K562 (cell line): ENCODE measurements at regions not wholly inside any gene's neighbourhood (a gene's known extent, or its start where the extent isn't known, plus 50 kb on each side); places are given as distances from the start of the nearest gene placed in this dataset.

Experiments used
- ATAC-seq: fragments of 200-7000 bp; cut with Tn5 transposase; 3 replicates; pipeline ENCODE4 v1.9.1; 2020; ENCODE audit warnings: moderate library complexity
- BruUV-seq: library from RNA; stranded (reverse); fragments of 400-500 nt; replicated peaks from 2 replicates; lab custom pipeline; 2021; lab: Mats Ljungman, UMichigan
- CTCF ChIA-PET: fragments of 300-600 bp; formaldehyde crosslinking; extraction: SDS; loops from one replicate; lab custom pipeline; 2021; ENCODE audit warnings: low intra/inter-chr PET ratio; lab: Yijun Ruan, JAX
- POLR2A ChIA-PET: fragments of 300-600, 350-650 bp; sonication (Branson Sonifier 250); formaldehyde crosslinking; extraction: SDS; loops from one replicate; lab custom pipeline; 2021; ENCODE audit warnings: antibody characterized with exemption, inconsistent platforms; lab: Yijun Ruan, JAX
- DNase-seq, 4 experiments: peaks; one replicate each; pipeline versions ENCODE4 v3.0.0 to v3.0.0-alpha.2; 2011 to 2018; ENCODE audit warnings: low spot score in 3 of 4, mixed read lengths in 3 of 4; ENCODE audit errors: extremely low read depth in 1 of 4
- FAIRE-seq: peaks from 2 replicates; lab custom pipeline; 2011; peaks lifted over from hg19 to GRCh38; lab: Jason Lieb, UNC
- H2AFZ ChIP-seq: 2 replicates; pipeline ENCODE4 v1.6.0; 2011; ENCODE audit warnings: low read depth, low read length, control low read depth, inconsistent platforms
- H3K27ac ChIP-seq: fragments of 200-600 bp; 3 replicates; pipeline ENCODE4 v1.8.0; 2011; ENCODE audit warnings: low read depth, mild to moderate bottlenecking, control low read depth, inconsistent platforms, low read length, moderate library complexity, mixed read lengths; ENCODE audit errors: extremely low read depth
- H3K27me3 ChIP-seq, 2 experiments: fragments of 300-600 bp in 1 of 2; 2 replicates in 1 of 2; 3 replicates in 1 of 2; pipeline versions ENCODE4 v1.6.0 to v1.8.0; 2011; ENCODE audit warnings: inconsistent platforms in 2 of 2, low read length in 2 of 2, mild to moderate bottlenecking in 1 of 2, mixed read lengths in 1 of 2, moderate library complexity in 1 of 2; ENCODE audit not compliant: control insufficient read depth in 2 of 2, insufficient read depth in 2 of 2
- H3K36me3 ChIP-seq: fragments of 300-600 bp; 3 replicates; pipeline ENCODE4 v1.8.0; 2011; ENCODE audit warnings: mild to moderate bottlenecking, low read length, inconsistent platforms; ENCODE audit not compliant: control insufficient read depth, insufficient read depth
- H3K4me1 ChIP-seq, 2 experiments: fragments of 200-600 bp in 1 of 2; replicated peaks in 1 of 2; 2 replicates in 1 of 2; 3 replicates in 1 of 2; pipeline versions ENCODE4 v1.5.1 to v1.8.0; 2011; ENCODE audit warnings: inconsistent platforms in 2 of 2, low read length in 2 of 2, mild to moderate bottlenecking in 1 of 2, mixed read lengths in 1 of 2, moderate library complexity in 1 of 2; ENCODE audit not compliant: control insufficient read depth in 2 of 2, insufficient read depth in 2 of 2
- H3K4me2 ChIP-seq: 2 replicates; pipeline ENCODE4 v1.6.1; 2011; ENCODE audit warnings: low read length, control low read depth, inconsistent platforms, mixed read lengths; ENCODE audit not compliant: insufficient read depth
- H3K4me3 ChIP-seq: fragments of 200-600 bp; sonication (generic), shearing (Covaris generic); 2 replicates; pipeline ENCODE4 v1.5.1; 2016; ENCODE audit warnings: control low read depth, inconsistent platforms
- H3K79me2 ChIP-seq: fragments of 200-600 bp; 3 replicates; pipeline ENCODE4 v1.8.0; 2011; ENCODE audit warnings: low read length, inconsistent platforms; ENCODE audit not compliant: control insufficient read depth, insufficient read depth
- H3K9ac ChIP-seq, 2 experiments: 2 replicates each; pipeline versions ENCODE4 v1.6.0 to v1.6.1; 2011; ENCODE audit warnings: low read depth in 2 of 2, low read length in 2 of 2, control low read depth in 1 of 2, inconsistent platforms in 1 of 2, mild to moderate bottlenecking in 1 of 2, mixed read lengths in 1 of 2; ENCODE audit not compliant: insufficient read depth in 1 of 2
- H3K9me1 ChIP-seq: one replicate; pipeline ENCODE4 v1.6.0; 2011; ENCODE audit warnings: inconsistent platforms, mild to moderate bottlenecking, low read length, moderate library complexity; ENCODE audit not compliant: control insufficient read depth, insufficient read depth
- H3K9me3 ChIP-seq: replicated peaks from 2 replicates; pipeline ENCODE4 v1.5.1; 2011; ENCODE audit warnings: low read depth, low read length, inconsistent platforms; ENCODE audit not compliant: control insufficient read depth, insufficient read depth
- H4K20me1 ChIP-seq: replicated peaks from 2 replicates; pipeline ENCODE4 v1.6.1; 2011; ENCODE audit warnings: low read length, inconsistent platforms, mixed read lengths; ENCODE audit not compliant: control insufficient read depth, insufficient read depth
- EHMT2 ChIP-seq: fragments of 450-650 bp; IDR thresholded peaks from 2 replicates; pipeline ENCODE4 v1.6.1; 2018; ENCODE audit warnings: antibody characterized with exemption
- EP400 ChIP-seq: fragments of 450-650 bp; IDR thresholded peaks from 2 replicates; pipeline ENCODE4 v1.6.1; 2017; ENCODE audit warnings: antibody characterized with exemption, mild to moderate bottlenecking, moderate library complexity
- ERF ChIP-seq: fragments of 450-650 bp; formaldehyde crosslinking; IDR thresholded peaks from 2 replicates; pipeline ENCODE4 v1.4.0; 2020; ENCODE audit warnings: mild to moderate bottlenecking, mixed read lengths
- GATAD2A ChIP-seq: fragments of 450-650 bp; IDR thresholded peaks from 2 replicates; pipeline ENCODE4 v1.6.1; 2017
- HOMEZ ChIP-seq: fragments of 250-450 bp; sonication (Bioruptor Pico); IDR thresholded peaks from 2 replicates; pipeline ENCODE4 v1.4.0; 2020; ENCODE audit warnings: mild to moderate bottlenecking, moderate library complexity
- NCOR1 ChIP-seq: fragments of 450-650 bp; IDR thresholded peaks from 2 replicates; pipeline ENCODE4 v1.6.1; 2016; ENCODE audit warnings: mild to moderate bottlenecking, moderate library complexity
- SMARCA5 ChIP-seq: fragments of 450-650 bp; IDR thresholded peaks from 2 replicates; pipeline ENCODE4 v1.6.1; 2016
- SMC3 ChIP-seq: conservative IDR thresholded peaks from 2 replicates; pipeline ENCODE4 v1.6.1; 2011; ENCODE audit warnings: low read depth, low read length, improper control_type of control experiment; ENCODE audit not compliant: insufficient read depth
- SOX6 ChIP-seq: fragments of 450-650 bp; IDR thresholded peaks from 2 replicates; pipeline ENCODE4 v1.6.1; 2014; ENCODE audit warnings: mild to moderate bottlenecking
- ZNF354B ChIP-seq: fragments of 250-450 bp; sonication (Bioruptor Pico); IDR thresholded peaks from 2 replicates; pipeline ENCODE4 v1.4.0; 2020
- ZNF764 ChIP-seq: fragments of 250-450 bp; sonication (Bioruptor Pico); IDR thresholded peaks from 2 replicates; pipeline ENCODE4 v1.4.0; 2020; ENCODE audit warnings: low read depth, mild to moderate bottlenecking, moderate library complexity
- ZNF785 ChIP-seq: fragments of 250-450 bp; sonication (Bioruptor Pico); IDR thresholded peaks from 2 replicates; pipeline ENCODE4 v1.4.0; 2020; ENCODE audit warnings: mild to moderate bottlenecking
- WGBS: fragments of 100-300 bp; shearing (Covaris generic); methylation state at CpG from one replicate; pipeline ENCODE4 v1.1.6; 2016; ENCODE audit warnings: low coverage, mixed read lengths; ENCODE audit not compliant: insufficient coverage; ENCODE audit errors: missing lambda C conversion rate; 5-methylcytosine and 5-hydroxymethylcytosine counted together
- in situ Hi-C: fragments of 300-500 bp; cut with MboI; formaldehyde crosslinking; loops from 4 replicates; pipeline ENCODE4 v1.15.0; 2018; ENCODE audit warnings: inconsistent platforms, mixed read lengths
- intact Hi-C: fragments of 100-400 bp; cut with micrococcal nuclease; formaldehyde crosslinking; loops from 2 replicates; pipeline ENCODE4 v1.14.2; 2022
- TF ChIP-seq, protein P1 (sequence below): fragments of 450-650 bp; IDR thresholded peaks from 2 replicates; pipeline ENCODE4 v1.6.1; 2016; ENCODE audit warnings: borderline replicate concordance
- TF ChIP-seq, protein P2 (sequence below): IDR thresholded peaks from 2 replicates; pipeline ENCODE4 v1.6.1; 2011; ENCODE audit warnings: borderline replicate concordance, low read depth, mild to moderate bottlenecking, moderate library complexity, low read length; ENCODE audit not compliant: insufficient read depth, poor library complexity, severe bottlenecking
- TF ChIP-seq, protein P3 (sequence below): fragments of 250-450 bp; sonication (Bioruptor Pico); IDR thresholded peaks from 2 replicates; pipeline ENCODE4 v1.4.0; 2020; ENCODE audit warnings: mild to moderate bottlenecking, moderate library complexity

- Histone ChIP-seq H3K27ac (no peak overlapping the region), H3K9ac (no peak overlapping the region), H3K9me3 (no peaks in the 10 kb centered on the region), H3K4me3 (no peak overlapping the region), H3K27me3 (no peaks in the 10 kb centered on the region), H3K9me1 (no peaks in the 10 kb centered on the region), H3K79me2 (no peaks in the 10 kb centered on the region), H3K4me2 (no peak overlapping the region), H2AFZ (no peak overlapping the region), H3K36me3 (no peaks in the 10 kb centered on the region), H3K4me1 (no peaks in the 10 kb centered on the region), H4K20me1 (no peaks in the 10 kb centered on the region)
- ChIA-PET POLR2A (no interaction called here), CTCF (no interaction called here)
- ATAC-seq (no peak), FAIRE-seq (no peak), DNase-seq (no peak)
- BruUV-seq: no TSS peak
- WGBS: 19% methylated on average over 3 of the region's 3 CpGs
- intact Hi-C loops: no loop called here
- in situ Hi-C loops: no loop called here
- TF ChIP-seq SMC3 (no peak), ERF (no peak), GATAD2A (no peak), ZNF354B (CRISPR knock-in tag) (no peak), ZNF785 (no peak), SOX6 (no peak), NCOR1 (no peak), ZNF764 (CRISPR knock-in tag) (no peak), EHMT2 (no peak), EP400 (no peak), SMARCA5 (no peak), HOMEZ (no peak)
- TF ChIP-seq, protein P1, sequence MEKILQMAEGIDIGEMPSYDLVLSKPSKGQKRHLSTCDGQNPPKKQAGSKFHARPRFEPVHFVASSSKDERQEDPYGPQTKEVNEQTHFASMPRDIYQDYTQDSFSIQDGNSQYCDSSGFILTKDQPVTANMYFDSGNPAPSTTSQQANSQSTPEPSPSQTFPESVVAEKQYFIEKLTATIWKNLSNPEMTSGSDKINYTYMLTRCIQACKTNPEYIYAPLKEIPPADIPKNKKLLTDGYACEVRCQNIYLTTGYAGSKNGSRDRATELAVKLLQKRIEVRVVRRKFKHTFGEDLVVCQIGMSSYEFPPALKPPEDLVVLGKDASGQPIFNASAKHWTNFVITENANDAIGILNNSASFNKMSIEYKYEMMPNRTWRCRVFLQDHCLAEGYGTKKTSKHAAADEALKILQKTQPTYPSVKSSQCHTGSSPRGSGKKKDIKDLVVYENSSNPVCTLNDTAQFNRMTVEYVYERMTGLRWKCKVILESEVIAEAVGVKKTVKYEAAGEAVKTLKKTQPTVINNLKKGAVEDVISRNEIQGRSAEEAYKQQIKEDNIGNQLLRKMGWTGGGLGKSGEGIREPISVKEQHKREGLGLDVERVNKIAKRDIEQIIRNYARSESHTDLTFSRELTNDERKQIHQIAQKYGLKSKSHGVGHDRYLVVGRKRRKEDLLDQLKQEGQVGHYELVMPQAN: no peak
- TF ChIP-seq, protein P2, sequence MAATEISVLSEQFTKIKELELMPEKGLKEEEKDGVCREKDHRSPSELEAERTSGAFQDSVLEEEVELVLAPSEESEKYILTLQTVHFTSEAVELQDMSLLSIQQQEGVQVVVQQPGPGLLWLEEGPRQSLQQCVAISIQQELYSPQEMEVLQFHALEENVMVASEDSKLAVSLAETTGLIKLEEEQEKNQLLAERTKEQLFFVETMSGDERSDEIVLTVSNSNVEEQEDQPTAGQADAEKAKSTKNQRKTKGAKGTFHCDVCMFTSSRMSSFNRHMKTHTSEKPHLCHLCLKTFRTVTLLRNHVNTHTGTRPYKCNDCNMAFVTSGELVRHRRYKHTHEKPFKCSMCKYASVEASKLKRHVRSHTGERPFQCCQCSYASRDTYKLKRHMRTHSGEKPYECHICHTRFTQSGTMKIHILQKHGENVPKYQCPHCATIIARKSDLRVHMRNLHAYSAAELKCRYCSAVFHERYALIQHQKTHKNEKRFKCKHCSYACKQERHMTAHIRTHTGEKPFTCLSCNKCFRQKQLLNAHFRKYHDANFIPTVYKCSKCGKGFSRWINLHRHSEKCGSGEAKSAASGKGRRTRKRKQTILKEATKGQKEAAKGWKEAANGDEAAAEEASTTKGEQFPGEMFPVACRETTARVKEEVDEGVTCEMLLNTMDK: no peak
- TF ChIP-seq, protein P3, sequence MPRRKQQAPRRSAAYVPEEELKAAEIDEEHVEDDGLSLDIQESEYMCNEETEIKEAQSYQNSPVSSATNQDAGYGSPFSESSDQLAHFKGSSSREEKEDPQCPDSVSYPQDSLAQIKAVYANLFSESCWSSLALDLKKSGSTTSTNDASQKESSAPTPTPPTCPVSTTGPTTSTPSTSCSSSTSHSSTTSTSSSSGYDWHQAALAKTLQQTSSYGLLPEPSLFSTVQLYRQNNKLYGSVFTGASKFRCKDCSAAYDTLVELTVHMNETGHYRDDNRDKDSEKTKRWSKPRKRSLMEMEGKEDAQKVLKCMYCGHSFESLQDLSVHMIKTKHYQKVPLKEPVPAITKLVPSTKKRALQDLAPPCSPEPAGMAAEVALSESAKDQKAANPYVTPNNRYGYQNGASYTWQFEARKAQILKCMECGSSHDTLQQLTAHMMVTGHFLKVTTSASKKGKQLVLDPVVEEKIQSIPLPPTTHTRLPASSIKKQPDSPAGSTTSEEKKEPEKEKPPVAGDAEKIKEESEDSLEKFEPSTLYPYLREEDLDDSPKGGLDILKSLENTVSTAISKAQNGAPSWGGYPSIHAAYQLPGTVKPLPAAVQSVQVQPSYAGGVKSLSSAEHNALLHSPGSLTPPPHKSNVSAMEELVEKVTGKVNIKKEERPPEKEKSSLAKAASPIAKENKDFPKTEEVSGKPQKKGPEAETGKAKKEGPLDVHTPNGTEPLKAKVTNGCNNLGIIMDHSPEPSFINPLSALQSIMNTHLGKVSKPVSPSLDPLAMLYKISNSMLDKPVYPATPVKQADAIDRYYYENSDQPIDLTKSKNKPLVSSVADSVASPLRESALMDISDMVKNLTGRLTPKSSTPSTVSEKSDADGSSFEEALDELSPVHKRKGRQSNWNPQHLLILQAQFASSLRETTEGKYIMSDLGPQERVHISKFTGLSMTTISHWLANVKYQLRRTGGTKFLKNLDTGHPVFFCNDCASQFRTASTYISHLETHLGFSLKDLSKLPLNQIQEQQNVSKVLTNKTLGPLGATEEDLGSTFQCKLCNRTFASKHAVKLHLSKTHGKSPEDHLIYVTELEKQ: no peak
These were observed 283.1 kb upstream of the MAOA start for GRCh38 chrX:43373032-43373431.
